ENCODE measurements at regions not wholly inside any gene's neighbourhood (a gene's known extent, or its start where the extent isn't known, plus 50 kb on each side); places are given as distances from the start of the nearest gene placed in this dataset.

DNA sequence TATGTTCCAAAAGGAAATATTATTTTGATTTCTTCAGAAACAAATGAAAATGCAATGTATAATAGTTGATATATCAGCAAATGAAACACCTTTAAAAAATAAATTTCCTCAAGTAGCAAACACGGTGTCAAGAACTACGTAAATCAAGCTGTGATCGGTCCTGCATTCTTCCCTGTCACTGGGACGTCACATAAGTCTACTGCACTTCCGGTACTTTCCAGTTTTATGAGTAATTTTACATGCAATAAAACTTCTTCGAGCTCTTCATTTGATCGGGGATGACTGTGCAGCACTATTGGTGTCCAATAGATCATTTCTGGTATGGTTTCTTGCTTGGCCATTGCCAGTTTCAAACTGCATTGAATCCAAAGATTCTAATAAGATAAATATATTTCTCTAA, 114.0 kb upstream of the VEGFC start:
- DNase-seq: no peak

DNA sequence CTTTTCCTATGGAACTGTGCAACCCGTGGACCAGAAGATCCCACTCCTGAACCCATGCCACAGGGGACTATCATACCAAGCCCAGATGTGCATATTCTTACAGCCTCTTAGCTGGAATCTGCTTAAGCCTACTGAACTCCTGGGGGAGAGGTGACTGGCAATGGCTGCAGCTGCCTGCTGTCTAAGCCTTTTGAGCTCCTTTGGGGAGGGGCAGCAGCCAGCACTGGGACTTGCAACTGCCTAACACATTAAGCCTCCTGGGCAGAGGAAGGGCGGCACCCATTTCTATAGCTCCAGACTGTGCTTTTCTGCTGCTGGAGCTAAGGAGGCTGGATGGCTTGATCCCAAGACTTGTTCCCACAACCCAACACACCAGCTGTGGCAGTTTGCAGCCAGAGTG, 117.9 kb upstream of the VEGFC start:
- no peak for DNase-seq

DNA sequence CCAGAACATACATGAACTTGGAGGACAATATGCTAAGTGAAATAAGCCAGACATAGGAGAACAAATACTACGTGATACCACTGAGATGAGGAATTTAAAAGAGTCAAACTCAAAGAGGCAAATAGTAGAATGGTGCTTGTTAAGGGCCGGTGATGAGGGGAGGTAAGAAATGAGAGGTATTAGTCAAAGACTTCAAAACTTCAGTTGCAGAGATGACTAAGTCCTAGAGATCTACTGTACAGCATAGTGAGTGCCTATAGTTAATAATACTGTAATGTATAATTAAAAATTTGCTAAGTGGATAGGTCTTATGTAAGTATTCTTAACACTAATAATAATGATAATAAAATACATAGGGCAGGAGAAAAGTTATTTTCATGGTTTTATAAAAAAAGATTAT, 126.9 kb upstream of the VEGFC start:
- no peak for DNase-seq

DNA sequence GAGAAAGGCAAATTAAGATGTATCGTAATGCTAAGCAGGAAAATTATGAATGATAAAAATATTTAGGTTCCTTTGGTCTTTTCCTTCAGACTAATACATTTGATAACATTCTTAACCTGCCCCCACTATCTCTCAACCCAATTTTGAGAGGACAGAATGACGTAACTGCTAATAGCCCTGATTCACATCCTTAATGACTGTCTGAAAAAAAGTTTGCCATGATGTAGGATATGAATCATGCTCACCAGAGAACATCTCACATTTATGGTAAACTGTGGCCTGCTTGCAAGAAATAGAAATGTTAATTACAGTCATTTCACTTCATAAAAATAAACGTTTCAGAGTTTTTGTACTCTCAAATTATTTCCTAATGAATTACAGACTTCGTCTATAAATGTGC, 128.0 kb upstream of the VEGFC start:
- no peak for DNase-seq

DNA sequence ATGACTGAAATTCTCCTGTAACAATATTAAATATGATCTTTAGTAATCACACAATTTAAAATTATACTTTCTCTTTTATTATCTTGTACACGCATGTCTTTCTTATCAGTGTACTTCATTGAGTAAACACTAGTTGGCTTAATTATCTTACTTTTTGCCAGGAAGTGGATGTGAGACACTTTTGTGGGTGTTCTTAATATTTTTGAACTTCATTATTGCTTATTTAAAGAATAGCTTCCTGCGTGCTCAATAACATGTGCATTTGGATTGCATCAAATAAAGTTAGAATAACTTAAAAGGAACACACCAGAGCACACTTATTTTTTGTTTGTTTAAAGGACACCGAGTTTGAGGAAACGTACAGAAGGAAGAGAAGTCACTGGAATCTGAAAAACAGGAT, 128.5 kb upstream of the VEGFC start:
- no peak for DNase-seq

DNA sequence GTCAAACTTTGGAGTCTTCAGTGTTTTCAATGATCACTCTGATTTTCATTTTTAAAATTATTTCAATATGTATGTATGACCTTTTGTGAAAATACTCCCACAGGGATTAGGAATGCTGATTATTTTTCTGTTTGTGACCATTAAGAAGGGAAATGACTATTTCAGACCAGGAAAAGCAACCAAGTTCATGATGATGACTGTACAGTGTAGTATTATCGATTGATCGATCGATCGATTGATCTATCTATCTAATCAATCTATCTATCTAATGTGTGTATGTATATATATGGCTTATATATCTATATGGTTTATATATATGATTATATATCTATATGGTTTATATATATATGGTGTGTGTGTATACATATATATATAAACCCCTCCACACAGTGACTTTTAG, 131.5 kb upstream of the VEGFC start:
- no peak for DNase-seq

DNA sequence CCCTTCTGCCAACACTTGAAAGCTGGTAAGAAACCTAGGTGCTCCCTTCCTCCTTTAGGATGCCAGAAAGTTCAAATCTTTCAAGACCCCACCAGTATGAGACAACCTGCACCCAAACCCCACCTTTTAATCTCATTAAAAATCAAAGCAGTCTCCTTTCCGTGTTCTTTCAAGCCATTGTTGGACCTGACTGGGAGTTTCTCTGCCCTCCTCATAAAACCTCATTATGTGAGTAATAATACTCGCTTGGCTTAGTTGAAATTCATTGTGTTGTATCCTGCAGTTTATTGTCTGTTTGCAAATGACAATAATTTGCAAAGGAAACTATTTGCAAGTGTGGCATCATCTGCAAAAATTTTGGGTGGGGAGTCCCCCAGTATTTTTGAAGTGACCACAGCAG, 133.2 kb upstream of the VEGFC start:
- no peak for DNase-seq

DNA sequence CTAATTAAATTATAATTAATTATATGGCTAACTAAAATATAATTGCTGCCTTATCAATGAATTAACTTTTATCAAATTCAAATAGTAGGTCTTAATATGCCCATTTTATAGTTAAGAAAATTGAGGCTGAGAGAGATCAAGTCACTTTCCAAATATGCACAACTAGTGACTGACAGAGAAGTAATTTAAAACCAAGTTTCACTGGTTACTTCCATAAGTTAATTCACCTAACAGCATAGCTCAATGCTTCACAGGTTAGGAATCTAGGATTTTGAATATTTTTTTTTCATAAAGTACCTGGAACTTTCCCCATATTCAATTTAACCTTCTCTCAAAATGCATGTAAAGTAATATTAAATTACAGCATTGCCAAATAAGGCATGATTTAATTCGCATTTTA, 134.4 kb upstream of the VEGFC start:
- DNase-seq: no peak

DNA sequence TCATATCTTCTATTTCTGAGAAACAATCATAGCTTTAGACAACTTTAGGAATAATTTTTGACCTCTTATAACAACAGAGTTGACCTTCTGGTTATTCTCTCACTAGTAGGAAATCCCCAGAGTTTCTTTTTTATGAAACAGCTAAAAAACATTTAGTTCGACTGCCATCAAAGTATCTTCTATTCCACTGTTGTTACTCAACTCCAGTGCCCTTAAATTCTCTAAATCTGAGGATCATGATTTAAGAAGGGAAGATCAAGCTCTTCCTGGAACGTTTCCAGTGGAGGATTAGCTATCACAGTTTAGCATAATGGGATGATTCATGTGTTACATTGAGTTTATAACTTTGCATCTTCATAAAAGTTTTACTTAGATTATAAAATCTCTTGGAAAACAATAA, 134.9 kb upstream of the VEGFC start:
- no peak for DNase-seq

DNA sequence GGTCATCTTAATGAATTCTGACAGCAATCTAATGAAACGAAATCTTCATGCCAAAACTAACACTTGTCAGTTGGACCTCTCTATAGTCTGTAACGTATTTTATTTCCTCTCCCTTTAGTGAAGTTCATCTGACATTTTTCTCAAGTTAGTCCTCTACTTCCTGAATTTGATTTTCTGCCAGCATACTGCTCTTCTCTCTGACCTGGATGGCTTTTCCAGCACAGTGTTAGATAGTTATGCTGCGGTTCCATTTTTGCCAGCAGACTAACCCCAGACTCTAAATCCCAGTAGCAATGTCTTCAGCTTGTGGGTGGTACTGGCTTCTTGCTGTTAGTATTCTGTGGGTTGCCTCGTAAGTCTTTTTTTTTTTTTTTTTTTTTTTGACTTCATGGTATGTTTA, 146.7 kb upstream of the VEGFC start:
- no peak for DNase-seq

DNA sequence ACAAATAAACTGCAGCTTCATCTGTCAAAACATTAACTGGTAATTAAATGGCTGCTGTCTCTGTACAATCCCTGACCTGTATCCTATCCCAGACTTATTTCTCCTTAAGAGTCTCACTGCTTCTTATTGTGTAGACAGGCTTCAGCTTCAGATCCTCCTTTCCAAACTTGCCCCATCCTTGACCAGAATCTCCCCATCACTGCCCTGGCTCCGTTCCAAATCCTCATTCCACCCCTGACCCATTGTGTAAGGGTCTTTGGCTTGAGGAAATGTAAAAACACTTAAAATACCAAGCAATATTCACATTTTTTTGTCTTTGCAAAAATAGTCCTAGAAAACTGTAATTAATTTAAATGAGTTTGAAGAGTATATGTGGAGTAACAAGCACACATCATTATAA, 152.6 kb upstream of the VEGFC start:
- DNase-seq: no peak

DNA sequence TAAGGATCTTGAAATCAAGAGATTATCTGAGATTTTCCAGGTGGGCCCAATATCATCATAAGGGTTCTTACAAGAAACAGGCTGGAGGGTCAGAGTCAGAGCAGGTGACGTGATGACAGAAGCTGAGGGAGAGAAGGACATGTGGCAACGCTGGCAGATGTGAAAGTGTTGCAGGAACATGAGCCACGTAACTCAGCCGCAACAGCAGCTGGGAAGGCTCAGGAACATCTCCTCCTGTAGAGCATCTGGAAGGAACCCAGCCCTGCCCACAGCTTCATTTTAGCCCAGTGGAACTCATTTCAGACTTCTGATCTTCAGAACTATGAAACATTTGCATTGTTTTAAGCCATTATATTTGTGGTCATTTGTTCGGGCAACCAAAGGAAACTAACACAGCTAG, 156.3 kb upstream of the VEGFC start:
- DNase-seq: no peak

DNA sequence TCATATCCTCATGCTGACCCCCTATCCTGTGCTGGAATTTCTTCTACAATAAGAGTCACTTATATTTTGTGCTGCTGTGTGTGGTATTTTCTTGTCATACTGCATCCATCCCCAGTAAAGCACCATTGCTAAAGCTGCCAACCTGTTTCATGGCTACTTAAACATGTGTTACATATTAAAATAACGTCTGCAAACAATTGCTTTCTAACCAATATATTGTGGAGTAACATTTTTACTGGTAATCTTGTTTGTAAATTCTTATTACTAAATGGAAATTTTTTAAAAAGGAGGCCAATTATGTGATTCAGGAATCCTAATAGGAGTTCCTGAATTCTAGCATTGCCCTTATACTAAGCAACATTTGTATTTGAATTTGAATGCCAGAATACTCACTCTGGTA, 160.3 kb upstream of the VEGFC start:
- DNase-seq: no peak

DNA sequence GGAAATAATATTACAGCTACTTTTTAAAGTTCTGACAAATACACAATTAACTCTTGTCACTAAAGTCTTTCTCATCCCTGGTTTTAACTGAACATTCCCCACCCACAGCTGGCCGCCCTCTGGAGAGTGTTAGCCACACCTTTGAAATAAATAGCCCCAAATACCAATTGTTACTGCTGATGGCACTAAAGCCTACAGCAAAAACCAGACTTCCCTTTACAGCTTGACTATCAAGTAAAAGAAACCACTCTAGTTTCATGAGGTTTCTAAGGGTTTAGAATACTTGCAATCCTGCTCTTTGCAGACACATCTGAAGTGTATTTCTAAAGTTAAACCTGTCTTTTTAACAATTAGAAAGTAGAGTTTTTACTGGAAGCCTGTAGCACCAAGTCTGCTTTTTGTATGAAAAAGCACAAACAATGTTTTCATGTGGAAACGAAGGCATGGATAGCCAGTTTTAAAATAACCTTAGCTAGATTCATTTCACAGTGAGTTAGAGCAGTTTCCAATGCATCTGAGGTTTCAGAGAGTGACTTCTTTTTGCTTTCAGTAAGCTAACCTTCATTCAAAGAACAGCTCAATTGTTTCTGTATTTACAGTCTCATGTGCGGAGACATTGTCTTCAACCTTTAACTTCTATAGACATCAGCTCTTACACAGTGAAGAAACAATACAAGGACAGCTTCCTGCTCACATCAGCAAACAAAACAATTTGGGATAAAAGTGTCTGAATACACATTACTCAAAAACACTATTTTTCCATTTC, 164.8 kb upstream of the VEGFC start:
- no peak for DNase-seq

DNA sequence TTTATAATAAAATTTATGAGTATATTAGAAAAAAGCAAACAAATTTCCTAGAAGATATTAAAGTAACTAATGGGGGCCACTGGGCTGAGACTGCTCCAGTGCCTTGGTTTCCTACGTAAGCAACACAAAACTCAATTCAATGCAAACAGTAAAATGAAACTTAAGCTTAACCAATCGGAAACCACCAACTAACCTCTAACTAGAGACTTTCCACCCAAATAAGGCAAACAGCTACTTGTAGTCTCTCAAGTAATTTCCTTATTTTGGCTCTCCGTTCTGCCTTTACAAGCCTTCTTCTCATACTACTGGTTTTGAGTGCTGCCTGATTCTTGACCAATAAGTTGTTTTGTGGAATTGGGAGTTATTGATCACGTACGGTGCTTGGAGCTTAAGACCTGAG, 167.3 kb upstream of the VEGFC start:
- DNase-seq: no peak

DNA sequence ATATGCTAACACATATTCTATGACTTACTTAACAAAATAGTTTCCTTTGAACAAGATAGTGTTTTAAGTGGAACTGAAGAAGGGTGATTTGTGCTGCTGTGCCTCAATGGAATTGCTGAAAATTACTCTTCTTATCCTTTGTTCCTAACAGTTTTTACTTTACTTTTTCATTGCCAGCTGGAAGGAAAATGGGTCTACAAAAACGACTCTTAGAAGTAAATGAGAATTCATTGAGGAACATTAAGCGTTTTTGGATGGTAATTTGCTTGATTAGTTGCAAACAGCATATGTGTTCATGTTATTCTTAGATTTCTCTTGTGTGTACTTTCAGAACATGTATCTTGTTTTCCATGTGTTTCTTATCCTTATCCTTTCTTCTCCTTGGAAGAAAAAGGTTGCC, 170.4 kb upstream of the VEGFC start:
- no peak for DNase-seq

DNA sequence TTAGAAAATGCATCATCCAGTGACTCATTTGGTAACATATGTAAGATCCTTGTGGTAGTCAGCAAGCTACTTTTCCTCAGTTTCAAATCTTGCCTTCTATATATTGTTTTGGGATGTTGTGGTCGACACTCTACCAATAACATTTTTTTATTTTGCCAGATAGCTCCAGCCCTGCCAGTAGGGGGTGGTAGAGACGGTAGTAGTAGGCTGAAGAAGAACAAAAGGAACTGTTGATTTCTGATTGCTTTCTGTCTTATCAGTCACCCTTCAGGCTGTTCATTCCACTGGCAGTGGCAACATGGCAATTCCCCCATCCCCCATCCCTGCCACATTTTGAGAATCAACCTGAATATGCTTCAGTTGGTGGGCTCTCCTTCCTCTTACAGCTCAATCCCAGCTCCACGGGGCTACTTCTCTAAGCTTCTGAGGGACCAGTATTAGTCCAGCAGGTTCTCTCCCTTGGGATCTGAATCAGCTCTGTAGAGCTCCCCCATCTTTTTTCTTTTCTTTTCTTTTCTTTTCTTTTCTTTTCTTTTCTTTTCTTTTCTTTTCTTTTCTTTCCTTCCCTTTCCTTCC, 171.5 kb upstream of the VEGFC start:
- DNase-seq: no peak

DNA sequence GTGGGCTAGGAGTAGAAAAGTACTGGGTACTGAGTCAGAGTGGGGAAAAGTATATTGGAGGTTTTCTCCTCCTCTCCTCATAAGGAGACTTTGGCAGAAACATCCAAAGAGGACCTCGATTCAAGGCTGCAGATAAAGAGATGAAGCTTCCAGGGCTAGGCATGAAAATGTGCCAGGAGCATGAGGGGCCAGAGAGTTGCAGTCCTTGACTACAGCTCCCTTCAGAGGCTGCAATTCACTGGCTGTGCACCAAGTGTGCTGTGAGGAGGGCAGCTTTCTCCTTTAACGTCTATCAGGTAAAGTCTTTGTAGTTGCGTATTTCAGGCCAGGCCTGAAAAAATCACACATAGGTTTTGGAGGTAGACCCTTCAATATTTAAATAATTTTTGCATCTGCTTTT, 174.9 kb upstream of the VEGFC start:
- DNase-seq: no peak

DNA sequence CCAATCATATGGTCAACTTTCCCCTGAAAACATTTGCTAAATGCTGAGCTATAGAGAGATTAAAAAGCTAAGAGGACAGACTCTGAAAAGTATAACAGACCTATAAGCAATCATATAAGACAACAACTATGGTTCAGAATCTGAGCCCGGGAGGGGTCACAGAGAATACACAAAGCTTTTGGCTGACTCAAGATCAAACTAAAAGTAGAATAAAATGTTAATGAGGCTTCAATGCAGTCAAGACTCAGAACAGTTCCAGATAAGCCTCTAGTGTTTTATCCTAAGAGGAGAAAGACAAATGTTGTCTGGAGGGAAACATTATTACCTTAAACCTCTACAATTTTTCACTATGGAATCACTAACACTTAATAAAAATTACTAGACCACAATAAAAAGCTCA, 175.4 kb upstream of the VEGFC start:
- no peak for DNase-seq

DNA sequence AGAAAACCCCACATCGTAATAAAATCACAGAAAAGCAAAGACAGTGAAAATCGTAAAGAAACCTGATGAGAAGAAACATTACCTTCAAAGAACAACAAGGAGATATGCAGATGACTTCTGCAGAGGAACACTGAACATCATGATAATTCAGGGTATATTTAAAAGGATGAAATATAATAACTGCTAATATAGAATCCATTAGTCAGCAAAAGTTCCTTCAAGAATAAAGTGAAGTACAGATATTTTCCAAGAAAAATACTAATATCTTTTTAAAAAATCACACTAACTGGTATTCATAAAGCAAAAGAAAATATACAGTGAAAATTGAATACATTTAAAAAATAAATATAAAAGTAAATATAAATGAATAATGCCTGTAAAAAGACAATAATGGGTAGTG, 176.3 kb upstream of the VEGFC start:
- no peak for DNase-seq

DNA sequence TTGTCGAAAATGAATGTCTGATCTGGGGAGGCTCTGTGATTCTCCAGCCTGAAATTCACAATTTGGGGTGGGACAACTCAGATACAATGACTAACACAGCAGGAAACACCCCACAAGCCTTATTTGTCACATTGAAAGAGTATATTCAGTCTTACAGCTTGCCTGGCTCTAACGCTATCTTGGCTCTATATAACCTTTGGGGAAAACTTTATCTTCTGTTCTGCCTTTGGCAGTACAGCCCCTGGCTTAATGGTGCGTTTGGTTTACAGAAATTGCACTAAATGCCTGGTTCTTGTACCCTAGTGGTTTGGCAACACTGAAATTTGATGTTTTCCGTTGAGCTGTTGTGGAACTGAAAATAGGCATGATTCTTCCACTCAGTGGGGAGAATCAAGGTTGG, 178.1 kb upstream of the VEGFC start:
- no peak for DNase-seq

DNA sequence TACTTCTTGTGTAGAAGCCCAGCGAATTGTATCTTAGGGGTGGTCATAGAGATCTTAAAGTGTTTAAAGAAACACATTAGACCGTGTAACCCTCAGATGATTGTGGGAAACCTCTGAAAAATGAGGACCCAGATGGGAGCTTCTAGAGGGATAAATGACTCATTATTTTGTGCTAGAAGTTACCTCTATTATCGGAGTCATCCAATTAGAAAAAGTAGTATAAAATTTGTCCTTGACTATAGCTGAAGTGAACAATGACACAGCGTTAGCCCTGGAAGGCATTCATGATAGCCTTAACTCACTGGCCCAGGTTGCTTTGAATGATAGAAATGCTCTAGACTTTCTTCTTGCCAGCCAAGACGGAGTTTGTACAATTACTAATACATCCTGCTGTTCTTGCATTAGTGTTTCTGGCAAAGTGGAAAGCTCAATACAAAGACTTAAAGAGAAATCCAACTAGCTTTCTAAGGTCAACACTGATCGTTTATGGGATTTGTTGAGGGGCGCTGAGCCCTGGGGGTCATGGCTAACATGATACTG, 178.9 kb upstream of the VEGFC start:
- no peak for DNase-seq

DNA sequence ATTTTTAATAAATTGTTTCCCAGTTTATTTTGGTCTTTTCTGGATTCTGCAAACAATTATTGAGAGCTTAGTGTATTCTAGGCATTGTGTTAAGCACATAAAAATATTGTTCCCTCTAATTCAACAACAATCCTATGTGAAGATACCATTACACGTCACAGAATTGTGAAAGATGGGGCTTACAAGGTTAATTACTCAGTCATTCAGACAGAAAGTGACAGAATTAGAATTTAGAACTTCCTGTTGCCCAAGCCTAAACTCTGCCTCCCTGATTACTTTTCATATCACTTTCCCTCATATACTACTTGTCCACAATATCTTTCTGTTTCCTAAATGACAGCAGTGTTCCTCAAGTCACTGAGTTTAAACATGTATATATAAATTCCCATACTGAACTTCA, 186.7 kb upstream of the VEGFC start:
- no peak for DNase-seq

DNA sequence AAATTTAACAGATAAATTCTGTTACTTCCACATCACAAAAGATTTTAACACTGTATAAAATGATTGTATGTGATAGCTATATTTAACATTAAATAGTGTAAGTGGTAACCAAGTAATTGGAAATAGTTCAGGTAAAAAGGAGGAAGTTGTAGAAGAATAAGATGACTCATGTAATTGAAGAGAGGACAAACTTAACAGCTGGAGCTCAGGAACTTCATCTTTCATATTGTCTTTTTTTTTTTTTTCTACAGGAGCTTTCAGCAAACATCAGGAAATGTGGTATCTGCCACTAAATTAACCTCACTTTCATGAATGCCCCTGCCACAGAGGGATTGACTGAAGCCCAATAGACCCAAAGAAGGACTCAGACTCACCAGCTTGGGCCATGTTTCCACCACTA, 188.4 kb upstream of the VEGFC start:
- DNase-seq: no peak

DNA sequence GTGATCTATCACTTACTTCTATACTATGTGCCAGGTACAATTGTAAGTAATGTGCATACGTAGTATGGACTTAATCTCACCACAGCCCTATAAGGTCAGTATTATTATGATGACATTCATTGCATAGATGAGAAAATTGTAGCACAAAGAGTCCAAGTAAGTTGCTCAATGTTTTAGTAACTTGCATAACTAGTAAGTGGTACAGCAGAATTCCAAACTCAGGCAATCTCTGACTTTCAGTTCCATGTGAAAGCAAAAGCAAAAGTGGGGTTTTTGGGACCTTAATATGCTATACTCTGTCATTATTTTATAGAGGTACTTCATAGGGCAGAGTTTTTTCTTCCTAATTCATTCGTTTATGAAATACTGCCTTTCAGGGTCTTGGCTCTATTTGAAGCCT, 188.8 kb upstream of the VEGFC start:
- no peak for DNase-seq

Measured in activated CD4-positive, alpha-beta T cell treated with anti-CD3 and anti-CD28 coated beads for 4 hours (primary cell).